Gastroesophageal sphincter (tissue), 3 donors: ENCODE measurements at regions not wholly inside any gene's neighbourhood (a gene's known extent, or its start where the extent isn't known, plus 50 kb on each side); places are given as distances from the start of the nearest gene placed in this dataset.

Experiments
- POLR2A ChIP-seq, 2 donors: fragments of 450-650 bp; IDR thresholded peaks; one replicate each; pipeline ENCODE4 v1.6.1; 2017; ENCODE audit warnings: antibody characterized with exemption in 2 of 2, mild to moderate bottlenecking in 2 of 2, moderate library complexity in 1 of 2
- POLR2AphosphoS5 ChIP-seq: sonication (generic); formaldehyde crosslinking; IDR thresholded peaks from one replicate; pipeline ENCODE4 v1.6.1; 2017; ENCODE audit warnings: antibody characterized with exemption
- TF ChIP-seq, protein P1 (sequence below), 4 experiments: fragments of 200-600 bp in 2 of 4; fragments of 450-650 bp in 2 of 4; sonication (generic) in 1 of 4; IDR thresholded peaks; one replicate each; pipeline ENCODE4 v1.5.1; 2017 to 2019; ENCODE audit warnings: antibody characterized with exemption in 4 of 4, mild to moderate bottlenecking in 2 of 4, moderate library complexity in 2 of 4

DNA sequence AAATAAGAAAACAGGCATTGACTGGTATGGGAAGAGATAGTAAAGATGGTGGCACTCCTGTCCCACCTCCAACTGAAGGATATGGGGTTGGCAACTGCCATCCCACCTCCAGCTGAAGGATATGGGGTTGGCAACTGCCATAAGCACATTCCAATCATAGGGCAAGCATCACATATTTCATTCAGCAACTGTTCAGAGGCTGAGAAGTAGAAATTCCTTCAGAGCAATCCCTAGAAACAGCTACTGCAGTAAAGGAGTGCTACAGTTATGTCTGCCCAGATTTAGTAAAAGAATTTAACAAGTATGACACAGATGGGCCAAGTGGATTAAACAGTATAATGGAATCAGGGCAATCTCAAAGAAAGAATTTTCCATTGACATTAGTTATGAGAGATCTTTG lies 156.8 kb downstream of the IMPG2 start:
- TF ChIP-seq, protein P1, sequence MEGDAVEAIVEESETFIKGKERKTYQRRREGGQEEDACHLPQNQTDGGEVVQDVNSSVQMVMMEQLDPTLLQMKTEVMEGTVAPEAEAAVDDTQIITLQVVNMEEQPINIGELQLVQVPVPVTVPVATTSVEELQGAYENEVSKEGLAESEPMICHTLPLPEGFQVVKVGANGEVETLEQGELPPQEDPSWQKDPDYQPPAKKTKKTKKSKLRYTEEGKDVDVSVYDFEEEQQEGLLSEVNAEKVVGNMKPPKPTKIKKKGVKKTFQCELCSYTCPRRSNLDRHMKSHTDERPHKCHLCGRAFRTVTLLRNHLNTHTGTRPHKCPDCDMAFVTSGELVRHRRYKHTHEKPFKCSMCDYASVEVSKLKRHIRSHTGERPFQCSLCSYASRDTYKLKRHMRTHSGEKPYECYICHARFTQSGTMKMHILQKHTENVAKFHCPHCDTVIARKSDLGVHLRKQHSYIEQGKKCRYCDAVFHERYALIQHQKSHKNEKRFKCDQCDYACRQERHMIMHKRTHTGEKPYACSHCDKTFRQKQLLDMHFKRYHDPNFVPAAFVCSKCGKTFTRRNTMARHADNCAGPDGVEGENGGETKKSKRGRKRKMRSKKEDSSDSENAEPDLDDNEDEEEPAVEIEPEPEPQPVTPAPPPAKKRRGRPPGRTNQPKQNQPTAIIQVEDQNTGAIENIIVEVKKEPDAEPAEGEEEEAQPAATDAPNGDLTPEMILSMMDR (IDR thresholded peaks at IDR 0.05) = no peak
- no peak for TF ChIP-seq POLR2AphosphoS5
- no peak for TF ChIP-seq POLR2A (IDR thresholded peaks at IDR 0.05)
